SK-N-MC (cell line): ENCODE measurements at regions not wholly inside any gene's neighbourhood (a gene's known extent, or its start where the extent isn't known, plus 50 kb on each side); places are given as distances from the start of the nearest gene placed in this dataset.

Experiments
- DNase-seq: peaks from one replicate; pipeline ENCODE4 v3.0.0-alpha.2; 2011; ENCODE audit warnings: low read depth, low spot score
- H3K27ac ChIP-seq: fragments of 200-600 bp; sonication (generic); 2 replicates; pipeline ENCODE4 v1.5.1; 2016; ENCODE audit warnings: mixed run types
- H3K36me3 ChIP-seq: fragments of 200-600 bp; sonication (generic); 2 replicates; pipeline ENCODE4 v1.6.1; 2017; ENCODE audit warnings: antibody characterized with exemption, low read length, mixed read lengths; ENCODE audit not compliant: insufficient read depth
- H3K4me3 ChIP-seq: fragments of 200-600 bp; sonication (generic); 2 replicates; pipeline ENCODE4 v1.5.1; 2016
- H3K9ac ChIP-seq: fragments of 200-600 bp; sonication (generic); 2 replicates; pipeline ENCODE4 v1.8.0; 2017; ENCODE audit warnings: mixed run types, mixed read lengths; ENCODE audit not compliant: insufficient read length
- H3K9me3 ChIP-seq: fragments of 200-600 bp; sonication (generic); 2 replicates; pipeline ENCODE4 v1.6.1; 2017; ENCODE audit warnings: low read depth, mild to moderate bottlenecking, antibody characterized with exemption, low read length, moderate library complexity, mixed read lengths
- EZH2 ChIP-seq: fragments of 200-600 bp; sonication (generic); IDR thresholded peaks from one replicate; pipeline ENCODE4 v1.6.1; 2017; ENCODE audit warnings: antibody characterized with exemption
- FOXP2 ChIP-seq: optimal IDR thresholded peaks from 2 replicates; pipeline ENCODE3; 2011; ENCODE audit warnings: mild to moderate bottlenecking, moderate library complexity; ENCODE audit not compliant: insufficient read depth; ENCODE audit errors: extremely low read length, control extremely low read depth
- POLR2AphosphoS5 ChIP-seq: IDR thresholded peaks from 2 replicates; pipeline ENCODE4 v1.6.1; 2012; ENCODE audit warnings: mild to moderate bottlenecking, low read depth, low read length, borderline replicate concordance

DNA sequence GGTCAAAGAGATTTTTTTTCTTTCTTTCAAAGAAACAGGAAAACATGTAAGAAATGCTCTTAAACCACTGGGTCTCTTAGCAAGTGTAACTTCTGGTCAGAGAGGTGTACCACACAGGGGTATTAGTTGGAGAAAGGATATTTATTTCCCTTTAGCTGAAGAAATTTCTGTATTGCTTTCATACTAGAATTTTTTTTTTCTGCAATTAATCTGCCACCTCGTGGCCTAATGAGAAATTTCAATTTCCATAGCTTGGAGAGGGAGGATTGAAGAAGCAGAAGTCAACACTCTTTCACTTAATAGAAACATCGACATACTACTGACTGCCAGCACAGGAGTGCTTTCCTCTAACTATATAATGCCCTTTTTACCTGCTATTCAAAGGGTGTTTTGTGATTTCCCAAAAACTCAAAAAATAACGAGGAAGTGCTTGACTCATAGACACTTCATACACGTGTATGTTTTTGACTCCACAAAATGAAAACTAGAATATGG lies 177.6 kb upstream of the NAMPT start:
- TF ChIP-seq FOXP2 (no peak), POLR2AphosphoS5 (no peak), EZH2 (no peak)
- Histone ChIP-seq H3K9ac (no peak overlapping the region), H3K36me3 (no peaks in the 10 kb centered on the region), H3K4me3 (no peak overlapping the region), H3K9me3 (no peaks in the 10 kb centered on the region; the same call in 1 of the 2 replicates), H3K27ac (no peak overlapping the region)
- no peak for DNase-seq

GRCh38 chr7:106460792-106461254 lies 176.0 kb upstream of the NAMPT start:
- Histone ChIP-seq H3K4me3 (no peak overlapping the region), H3K27ac (no peak overlapping the region), H3K9me3 (no peaks in the 10 kb centered on the region; the same call in 1 of the 2 replicates), H3K9ac (no peak overlapping the region), H3K36me3 (no peaks in the 10 kb centered on the region)
- TF ChIP-seq EZH2 (no peak), FOXP2 (no peak), POLR2AphosphoS5 (no peak)
- no peak for DNase-seq

GRCh38 chr7:106459397-106460072 lies 174.8 kb upstream of the NAMPT start:
- no peak for TF ChIP-seq POLR2AphosphoS5
- no peak for TF ChIP-seq EZH2
- TF ChIP-seq FOXP2 = no peak
- Histone ChIP-seq H3K4me3 (no peak overlapping the region), H3K9me3 (no peaks in the 10 kb centered on the region; the same call in 1 of the 2 replicates), H3K27ac (no peak overlapping the region), H3K9ac (no peak overlapping the region), H3K36me3 (no peaks in the 10 kb centered on the region)
- DNase-seq = no peak

GRCh38 chr7:106457678-106458077 lies 172.9 kb upstream of the NAMPT start:
- TF ChIP-seq FOXP2 = no peak
- no peak for TF ChIP-seq POLR2AphosphoS5
- no peak for TF ChIP-seq EZH2
- Histone ChIP-seq H3K27ac (no peak overlapping the region), H3K36me3 (no peaks in the 10 kb centered on the region), H3K9ac (no peak overlapping the region), H3K4me3 (no peak overlapping the region), H3K9me3 (no peaks in the 10 kb centered on the region; the same call in 1 of the 2 replicates)
- no peak for DNase-seq

- no peak overlapping the region for H3K4me3 ChIP-seq
- no peak for DNase-seq
- TF ChIP-seq EZH2 = no peak
- no peak for TF ChIP-seq POLR2AphosphoS5
- TF ChIP-seq FOXP2 = no peak
- no peaks in the 10 kb centered on the region for H3K36me3 ChIP-seq
- no peaks in the 10 kb centered on the region; the same call in 1 of the 2 replicates for H3K9me3 ChIP-seq
- no peak overlapping the region for H3K9ac ChIP-seq
- H3K27ac ChIP-seq = no peak overlapping the region
These were observed 171.5 kb upstream of the NAMPT start for GRCh38 chr7:106456329-106456728.

DNA sequence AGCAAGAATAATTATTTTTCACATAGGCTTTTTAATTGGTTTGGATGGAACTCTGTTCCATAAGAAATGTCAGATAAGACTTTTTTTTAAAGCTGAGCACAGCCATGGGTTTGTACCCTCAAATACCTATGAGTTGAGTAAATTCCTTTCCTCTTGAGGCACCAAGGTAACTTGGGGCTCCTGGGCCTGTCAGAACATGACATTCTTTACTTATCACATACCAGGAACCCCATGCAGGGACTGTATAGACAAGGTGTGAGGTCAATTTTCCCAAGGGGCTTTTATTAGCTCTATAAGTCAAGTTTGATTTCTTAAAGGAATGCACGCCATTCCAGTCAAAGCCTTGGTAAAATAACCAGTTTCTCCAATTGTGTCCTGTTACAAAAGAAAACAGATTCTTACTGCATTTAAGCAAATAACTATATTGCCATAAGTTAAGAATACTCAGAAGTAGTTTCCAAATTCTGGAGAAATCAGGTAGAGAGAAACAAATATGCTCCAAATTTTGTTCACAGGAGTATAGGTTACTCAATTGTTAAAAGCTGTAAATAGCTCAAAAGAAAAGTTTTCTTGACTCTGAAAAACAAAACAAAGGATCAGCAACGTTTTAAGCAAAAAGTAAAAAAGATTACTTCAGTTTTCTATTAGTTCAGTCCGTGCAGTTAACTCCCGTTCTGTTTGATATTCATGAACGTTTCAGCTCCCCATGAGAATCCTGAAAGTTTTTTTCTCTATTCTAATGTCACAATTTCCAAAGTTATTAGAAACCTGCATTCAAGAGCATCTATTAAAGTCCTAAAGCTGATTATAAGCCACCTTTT lies 167.5 kb upstream of the NAMPT start:
- Histone ChIP-seq H3K4me3 (no peak overlapping the region), H3K9me3 (no peaks in the 10 kb centered on the region; the same call in 1 of the 2 replicates), H3K27ac (no peak overlapping the region), H3K9ac (no peak overlapping the region), H3K36me3 (no peaks in the 10 kb centered on the region)
- TF ChIP-seq FOXP2 (no peak), POLR2AphosphoS5 (no peak), EZH2 (no peak)
- no peak for DNase-seq

DNA sequence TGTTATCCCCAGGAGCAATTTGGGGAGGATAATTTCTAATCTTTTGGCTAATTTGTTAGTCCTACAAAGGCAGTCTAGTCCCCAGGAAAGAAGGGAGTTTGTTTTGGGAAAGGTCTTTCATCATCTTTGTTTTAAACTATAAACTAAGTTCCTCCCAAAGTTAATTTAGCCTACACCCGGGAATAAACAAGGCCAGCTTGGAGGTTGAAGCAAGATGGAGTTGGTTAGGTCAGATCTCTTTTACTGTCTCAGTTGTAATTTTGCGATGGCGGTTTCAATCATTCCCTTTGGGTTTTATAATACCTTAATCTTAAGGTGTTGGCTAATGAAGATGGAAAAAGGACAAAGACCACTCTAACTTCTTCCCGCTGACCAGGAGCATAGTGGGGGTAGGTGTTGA lies 166.4 kb upstream of the NAMPT start:
- DNase-seq = no peak
- H3K4me3 ChIP-seq = no peak overlapping the region
- TF ChIP-seq POLR2AphosphoS5 = no peak
- no peak for TF ChIP-seq FOXP2
- TF ChIP-seq EZH2 = no peak
- H3K9me3 ChIP-seq = no peaks in the 10 kb centered on the region; the same call in 1 of the 2 replicates
- H3K27ac ChIP-seq = no peak overlapping the region
- H3K9ac ChIP-seq = no peak overlapping the region
- H3K36me3 ChIP-seq = no peaks in the 10 kb centered on the region

DNA sequence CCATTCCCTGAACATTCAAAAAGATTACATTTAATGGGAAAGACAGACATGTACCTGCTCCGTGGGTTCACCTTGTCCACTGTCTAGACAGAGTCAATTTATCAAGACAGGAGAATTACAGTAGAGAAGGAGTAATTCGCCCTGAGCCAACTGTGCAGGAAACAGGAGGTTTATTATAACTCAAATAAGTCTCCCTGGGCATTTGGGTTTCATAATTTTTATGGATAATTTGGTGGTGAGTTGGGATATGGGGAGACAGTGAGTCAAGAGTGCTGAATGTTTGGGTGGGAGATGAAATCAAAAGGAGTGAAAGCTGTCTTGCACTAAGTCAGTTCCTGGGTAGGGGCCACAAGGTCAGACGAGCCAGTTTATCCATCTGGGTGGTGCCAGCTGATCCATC lies 165.9 kb upstream of the NAMPT start:
- Histone ChIP-seq H3K4me3 (no peak overlapping the region), H3K9me3 (no peaks in the 10 kb centered on the region; the same call in 1 of the 2 replicates), H3K27ac (no peak overlapping the region), H3K9ac (no peak overlapping the region), H3K36me3 (no peaks in the 10 kb centered on the region)
- TF ChIP-seq EZH2 (no peak), FOXP2 (no peak), POLR2AphosphoS5 (no peak)
- DNase-seq = no peak
